Natural killer cell (primary cell): ENCODE measurements at regions not wholly inside any gene's neighbourhood (a gene's known extent, or its start where the extent isn't known, plus 50 kb on each side); places are given as distances from the start of the nearest gene placed in this dataset.

Source experiments
- ATAC-seq, 3 donors: fragments of 150-1000 bp in 2 of 3; fragments of 200-7000 bp in 1 of 3; cut with Tn5 transposase; 1 replicate in 1 of 3; 2 replicates in 2 of 3; pipeline ENCODE4 v1.10.0; 2021; ENCODE audit warnings: mild to moderate bottlenecking in 2 of 3, moderate library complexity in 2 of 3
- DNase-seq, 2 donors: peaks; one replicate each; pipeline versions ENCODE4 v3.0.0 to v3.0.0-alpha.2; 2013 to 2021; ENCODE audit warnings: mixed read lengths in 1 of 2
- H3K27ac ChIP-seq: one replicate; pipeline ENCODE4 v1.5.1; 2013; ENCODE audit warnings: mild to moderate bottlenecking, low read length
- H3K27me3 ChIP-seq: one replicate; pipeline ENCODE4 v1.6.1; 2013; ENCODE audit warnings: low read length; ENCODE audit not compliant: control insufficient read depth, insufficient read depth
- H3K36me3 ChIP-seq: one replicate; pipeline ENCODE4 v1.6.1; 2013; ENCODE audit warnings: low read length; ENCODE audit not compliant: control insufficient read depth, insufficient read depth
- H3K4me1 ChIP-seq: one replicate; pipeline ENCODE4 v1.6.1; 2013; ENCODE audit warnings: low read length; ENCODE audit not compliant: control insufficient read depth, insufficient read depth
- H3K4me3 ChIP-seq: one replicate; pipeline ENCODE4 v1.5.1; 2013; ENCODE audit warnings: low read length
- H3K9me3 ChIP-seq: one replicate; pipeline ENCODE4 v1.6.1; 2013; ENCODE audit warnings: low read length; ENCODE audit not compliant: control insufficient read depth, insufficient read depth
- H3K27ac Mint-ChIP-seq, 2 donors: one replicate each; pipeline ENCODE4 v1.8.0; 2022; ENCODE audit warnings: mild to moderate bottlenecking in 2 of 2, mixed read lengths in 2 of 2, moderate library complexity in 1 of 2
- H3K27me3 Mint-ChIP-seq, 2 donors: one replicate each; pipeline ENCODE4 v1.8.0; 2022; ENCODE audit warnings: low read depth in 2 of 2, mixed read lengths in 2 of 2
- H3K36me3 Mint-ChIP-seq: one replicate; pipeline ENCODE4 v1.8.0; 2022; ENCODE audit warnings: mixed read lengths
- H3K4me1 Mint-ChIP-seq, 2 donors: one replicate each; pipeline ENCODE4 v1.8.0; 2022; ENCODE audit warnings: mixed read lengths in 2 of 2
- H3K4me3 Mint-ChIP-seq: one replicate; pipeline ENCODE4 v1.8.0; 2022; ENCODE audit warnings: mild to moderate bottlenecking, moderate library complexity, mixed read lengths
- H3K9me3 Mint-ChIP-seq, 2 donors: one replicate each; pipeline ENCODE4 v1.8.0; 2022; ENCODE audit warnings: mixed read lengths in 2 of 2
- CTCF ChIP-seq: fragments of 200-600 bp; IDR thresholded peaks from one replicate; pipeline ENCODE4 v1.8.0; 2022; ENCODE audit warnings: antibody characterized with exemption
- WGBS: methylation state at CpG from one replicate; pipeline ENCODE4 v1.1.7; 2013; ENCODE audit warnings: missing lambda C conversion rate; ENCODE audit not compliant: insufficient coverage; 5-methylcytosine and 5-hydroxymethylcytosine counted together
- intact Hi-C: fragments of 100-400 bp; cut with micrococcal nuclease; formaldehyde crosslinking; loops from one replicate; pipeline ENCODE4 v1.14.2; 2022

GRCh38 chr14:49314737-49315136 lies 271.4 kb downstream of the RPS29 start:
- ATAC-seq, result no peak

GRCh38 chr14:49313108-49313507 lies 273.1 kb downstream of the RPS29 start:
- no peak for DNase-seq
- no peak for TF ChIP-seq CTCF
- no peaks in the 10 kb centered on the region for H3K9me3 Mint-ChIP-seq
- H3K4me1 Mint-ChIP-seq, result no peaks in the 10 kb centered on the region
- H3K36me3 Mint-ChIP-seq, result no peaks in the 10 kb centered on the region
- Histone ChIP-seq H3K9me3 (no peaks in the 10 kb centered on the region), H3K27me3 (no peaks in the 10 kb centered on the region), H3K27ac (no peak overlapping the region), H3K4me1 (no peaks in the 10 kb centered on the region), H3K4me3 (no peak overlapping the region), H3K36me3 (no peaks in the 10 kb centered on the region)
- peaks cover 0 to 5% of the 10 kb centered on the region in 2 donors for H3K27me3 Mint-ChIP-seq
- H3K4me3 Mint-ChIP-seq, result no peak overlapping the region
- H3K27ac Mint-ChIP-seq, result no peak overlapping the region
- intact Hi-C loops, result no loop called here
- no peak for ATAC-seq

More at GRCh38 chr14:49314737-49315136, 271.4 kb downstream of the RPS29 start:
- no peak overlapping the region for H3K4me3 Mint-ChIP-seq
- WGBS, result 85% methylated on average over 3 of the region's 3 CpGs
- no peaks in the 10 kb centered on the region for H3K36me3 Mint-ChIP-seq
- intact Hi-C loops, result no loop called here
- Histone ChIP-seq H3K9me3 (no peaks in the 10 kb centered on the region), H3K4me3 (no peak overlapping the region), H3K27me3 (no peaks in the 10 kb centered on the region), H3K27ac (no peak overlapping the region), H3K4me1 (no peaks in the 10 kb centered on the region), H3K36me3 (no peaks in the 10 kb centered on the region)
- DNase-seq, result no peak
- peaks cover 1 to 3% of the 10 kb centered on the region in 2 donors for H3K27me3 Mint-ChIP-seq
- no peak overlapping the region for H3K27ac Mint-ChIP-seq
- peaks cover 0 to 2% of the 10 kb centered on the region in 2 donors for H3K9me3 Mint-ChIP-seq
- no peaks in the 10 kb centered on the region for H3K4me1 Mint-ChIP-seq
- no peak for TF ChIP-seq CTCF

- no peak overlapping the region for H3K4me3 Mint-ChIP-seq
- H3K36me3 ChIP-seq, result no peaks in the 10 kb centered on the region
- no peak for ATAC-seq
- intact Hi-C loops, result no loop called here
- no peaks in the 10 kb centered on the region for H3K9me3 Mint-ChIP-seq
- H3K27ac ChIP-seq, result no peak overlapping the region
- no peak overlapping the region for H3K27ac Mint-ChIP-seq
- no peaks in the 10 kb centered on the region for H3K27me3 ChIP-seq
- no peaks in the 10 kb centered on the region for H3K4me1 Mint-ChIP-seq
- H3K4me3 ChIP-seq, result no peak overlapping the region
- DNase-seq, result no peak
- peaks cover 5 to 7% of the 10 kb centered on the region in 2 donors for H3K27me3 Mint-ChIP-seq
- no peaks in the 10 kb centered on the region for H3K4me1 ChIP-seq
- no peak for TF ChIP-seq CTCF
- no peaks in the 10 kb centered on the region for H3K9me3 ChIP-seq
- no peaks in the 10 kb centered on the region for H3K36me3 Mint-ChIP-seq
These were observed 275.9 kb downstream of the RPS29 start for GRCh38 chr14:49310298-49310697.

- DNase-seq (no peak), ATAC-seq (no peak)
- no peaks in the 10 kb centered on the region for H3K9me3 ChIP-seq
- TF ChIP-seq CTCF, result no peak
- Mint-ChIP-seq H3K27ac (no peak overlapping the region), H3K4me3 (no peak overlapping the region), H3K27me3 (peaks cover 5 to 7% of the 10 kb centered on the region in 2 donors), H3K4me1 (no peaks in the 10 kb centered on the region), H3K36me3 (no peaks in the 10 kb centered on the region), H3K9me3 (no peaks in the 10 kb centered on the region)
- intact Hi-C loops, result no loop called here
- no peak overlapping the region for H3K27ac ChIP-seq
- H3K27me3 ChIP-seq, result no peaks in the 10 kb centered on the region
- H3K36me3 ChIP-seq, result no peaks in the 10 kb centered on the region
- no peaks in the 10 kb centered on the region for H3K4me1 ChIP-seq
- WGBS, result no CpG with 5 or more reads among the region's 1 CpG
- no peak overlapping the region for H3K4me3 ChIP-seq
These were observed 279.9 kb downstream of the RPS29 start for GRCh38 chr14:49306152-49306751.
